Loucy (cell line): ENCODE measurements at regions not wholly inside any gene's neighbourhood (a gene's known extent, or its start where the extent isn't known, plus 50 kb on each side); places are given as distances from the start of the nearest gene placed in this dataset.

Experiments
- CTCF ChIP-seq: fragments of 200-600 bp; sonication (generic); conservative IDR thresholded peaks from 2 replicates; pipeline ENCODE4 v1.5.1; 2014; ENCODE audit warnings: mild to moderate bottlenecking, antibody characterized with exemption, low read length
- EZH2phosphoT487 ChIP-seq: fragments of 200-600 bp; IDR thresholded peaks from 2 replicates; pipeline ENCODE4 v1.6.1; 2018; ENCODE audit warnings: antibody characterized with exemption, mild to moderate bottlenecking, moderate library complexity, borderline replicate concordance

GRCh38 chr3:95813244-95813643 is 1001.1 kb upstream of the EPHA6 start:
- TF ChIP-seq CTCF: no peak
- no peak for TF ChIP-seq EZH2phosphoT487
